Hepatocyte (in vitro differentiated cells): ENCODE measurements at regions not wholly inside any gene's neighbourhood (a gene's known extent, or its start where the extent isn't known, plus 50 kb on each side); places are given as distances from the start of the nearest gene placed in this dataset.

Experiments used
- DNase-seq: peaks from one replicate; pipeline ENCODE4 v3.0.0-alpha.2; 2016; ENCODE audit warnings: low spot score
- H2AFZ ChIP-seq: fragments of 200-600 bp; sonication (generic); 2 replicates; pipeline ENCODE4 v1.6.0; 2016; ENCODE audit warnings: antibody characterized with exemption, mild to moderate bottlenecking
- H3K27ac ChIP-seq: fragments of 200-600 bp; sonication (generic); 2 replicates; pipeline ENCODE4 v1.5.1; 2016; ENCODE audit warnings: mild to moderate bottlenecking
- H3K27me3 ChIP-seq: fragments of 200-600 bp; sonication (generic); 2 replicates; pipeline ENCODE4 v1.6.1; 2016
- H3K36me3 ChIP-seq: fragments of 200-600 bp; sonication (generic); replicated peaks from 2 replicates; pipeline ENCODE4 v1.5.1; 2016; ENCODE audit warnings: low read depth; ENCODE audit not compliant: insufficient read depth
- H3K4me1 ChIP-seq: fragments of 200-600 bp; sonication (generic); 2 replicates; pipeline ENCODE4 v1.5.1; 2016; ENCODE audit warnings: mild to moderate bottlenecking, moderate library complexity; ENCODE audit not compliant: insufficient read depth
- H3K4me2 ChIP-seq: fragments of 200-600 bp; sonication (generic); 2 replicates; pipeline ENCODE4 v1.6.0; 2016
- H3K4me3 ChIP-seq: fragments of 200-600 bp; sonication (generic); 2 replicates; pipeline ENCODE4 v1.5.1; 2016; ENCODE audit warnings: mild to moderate bottlenecking
- H3K79me2 ChIP-seq: fragments of 200-600 bp; sonication (generic); 2 replicates; pipeline ENCODE4 v1.6.0; 2017; ENCODE audit warnings: mild to moderate bottlenecking
- H3K9me2 ChIP-seq: fragments of 200-600 bp; sonication (generic); replicated peaks from 2 replicates; pipeline ENCODE4 v1.6.0; 2017; ENCODE audit warnings: mild to moderate bottlenecking; ENCODE audit not compliant: insufficient read depth
- H3K9me3 ChIP-seq: fragments of 200-600 bp; sonication (generic); 2 replicates; pipeline ENCODE4 v1.5.1; 2016; ENCODE audit warnings: low read depth, mild to moderate bottlenecking
- H4K20me1 ChIP-seq: fragments of 200-600 bp; sonication (generic); 2 replicates; pipeline ENCODE4 v1.6.0; 2016; ENCODE audit warnings: mild to moderate bottlenecking; ENCODE audit not compliant: insufficient read depth, poor library complexity, severe bottlenecking
- EZH2 ChIP-seq: fragments of 200-600 bp; sonication (generic); IDR thresholded peaks from 2 replicates; pipeline ENCODE4 v1.6.1; 2016; ENCODE audit warnings: antibody characterized with exemption, mild to moderate bottlenecking, borderline replicate concordance
- EZH2phosphoT487 ChIP-seq: fragments of 200-600 bp; sonication (generic); IDR thresholded peaks from one replicate; pipeline ENCODE4 v1.6.1; 2018; ENCODE audit warnings: antibody characterized with exemption, mild to moderate bottlenecking, low read depth, moderate library complexity; ENCODE audit not compliant: unreplicated experiment, severe bottlenecking
- WGBS: methylation state at CpG from one replicate; pipeline ENCODE4 v1.1.6; 2016; ENCODE audit warnings: low lambda C conversion rate; ENCODE audit errors: missing lambda C conversion rate; 5-methylcytosine and 5-hydroxymethylcytosine counted together
- TF ChIP-seq, protein P1 (sequence below): fragments of 200-600 bp; sonication (generic); IDR thresholded peaks from 2 replicates; pipeline ENCODE4 v1.5.1; 2016; ENCODE audit warnings: antibody characterized with exemption, mild to moderate bottlenecking; ENCODE audit not compliant: poor library complexity

DNA sequence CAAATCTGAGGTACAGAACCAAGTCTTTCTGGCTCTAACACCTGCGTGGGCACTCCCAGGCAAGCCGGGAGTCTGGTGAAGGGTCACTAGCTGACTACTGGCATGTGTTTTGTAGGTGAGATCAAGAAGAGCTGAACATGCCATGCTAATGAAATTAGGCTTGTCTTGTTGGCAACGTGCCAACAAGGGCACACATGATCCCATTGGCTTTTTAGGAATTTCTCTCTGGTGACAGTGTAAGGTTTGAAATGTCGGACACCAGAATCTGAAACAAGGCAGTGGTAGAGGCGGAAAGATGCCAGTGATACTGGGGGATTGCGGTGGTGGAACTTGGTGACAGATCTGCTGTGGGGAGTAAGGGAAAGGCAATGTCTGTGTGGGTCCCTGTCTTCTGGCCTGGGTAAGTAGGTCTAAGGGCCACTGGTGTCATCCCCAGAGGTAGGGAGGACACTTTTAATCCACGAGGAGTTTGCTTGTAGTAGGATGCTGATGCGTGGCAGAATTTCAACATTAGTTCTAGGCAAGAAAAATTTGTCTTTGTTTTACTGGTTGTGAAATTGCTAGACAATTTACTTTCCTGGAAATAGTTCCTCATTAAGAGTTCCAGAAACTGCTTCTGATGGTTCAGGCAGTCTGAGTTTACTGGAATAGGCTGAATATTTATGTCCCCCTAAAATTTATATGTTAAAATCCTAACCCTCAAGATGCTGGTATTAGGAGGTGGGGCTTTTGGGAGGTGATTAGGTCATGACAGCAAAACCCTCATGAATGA, 52.6 kb upstream of the ACMSD start:
- 90% methylated on average over 8 of the region's 8 CpGs for WGBS
- no peaks in the 10 kb centered on the region for H3K27me3 ChIP-seq
- no peak for DNase-seq
- H3K4me1 ChIP-seq, result no peaks in the 10 kb centered on the region
- H3K9me2 ChIP-seq, result no peaks in the 10 kb centered on the region
- H4K20me1 ChIP-seq, result no peaks in the 10 kb centered on the region
- H2AFZ ChIP-seq, result no peak overlapping the region
- no peak overlapping the region for H3K27ac ChIP-seq
- no peaks in the 10 kb centered on the region for H3K9me3 ChIP-seq
- no peaks in the 10 kb centered on the region for H3K36me3 ChIP-seq
- no peak overlapping the region for H3K4me2 ChIP-seq
- H3K79me2 ChIP-seq, result no peaks in the 10 kb centered on the region
- no peak overlapping the region for H3K4me3 ChIP-seq
- TF ChIP-seq, protein P1, sequence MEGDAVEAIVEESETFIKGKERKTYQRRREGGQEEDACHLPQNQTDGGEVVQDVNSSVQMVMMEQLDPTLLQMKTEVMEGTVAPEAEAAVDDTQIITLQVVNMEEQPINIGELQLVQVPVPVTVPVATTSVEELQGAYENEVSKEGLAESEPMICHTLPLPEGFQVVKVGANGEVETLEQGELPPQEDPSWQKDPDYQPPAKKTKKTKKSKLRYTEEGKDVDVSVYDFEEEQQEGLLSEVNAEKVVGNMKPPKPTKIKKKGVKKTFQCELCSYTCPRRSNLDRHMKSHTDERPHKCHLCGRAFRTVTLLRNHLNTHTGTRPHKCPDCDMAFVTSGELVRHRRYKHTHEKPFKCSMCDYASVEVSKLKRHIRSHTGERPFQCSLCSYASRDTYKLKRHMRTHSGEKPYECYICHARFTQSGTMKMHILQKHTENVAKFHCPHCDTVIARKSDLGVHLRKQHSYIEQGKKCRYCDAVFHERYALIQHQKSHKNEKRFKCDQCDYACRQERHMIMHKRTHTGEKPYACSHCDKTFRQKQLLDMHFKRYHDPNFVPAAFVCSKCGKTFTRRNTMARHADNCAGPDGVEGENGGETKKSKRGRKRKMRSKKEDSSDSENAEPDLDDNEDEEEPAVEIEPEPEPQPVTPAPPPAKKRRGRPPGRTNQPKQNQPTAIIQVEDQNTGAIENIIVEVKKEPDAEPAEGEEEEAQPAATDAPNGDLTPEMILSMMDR, result no peak
- TF ChIP-seq EZH2phosphoT487 (no peak), EZH2 (no peak)

DNA sequence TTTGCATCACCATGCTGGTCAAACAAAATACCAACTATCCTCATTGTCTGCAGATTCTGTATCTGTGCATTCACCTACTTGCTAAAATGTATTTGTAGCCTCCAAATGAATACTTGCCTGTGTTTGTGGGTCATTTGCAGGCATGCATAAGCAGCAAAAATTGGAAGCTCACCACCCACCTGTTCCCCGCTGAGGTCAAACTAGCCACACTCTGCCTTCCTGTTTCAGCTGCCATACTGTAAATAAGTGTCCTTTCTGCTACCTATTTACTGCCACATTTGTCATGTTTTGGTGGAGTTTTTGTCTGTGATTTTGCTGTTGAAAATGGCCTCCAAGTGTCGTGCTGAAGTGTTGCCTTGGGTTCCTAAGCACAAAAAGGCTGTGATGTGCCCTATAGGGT, 50.0 kb upstream of the ACMSD start:
- Histone ChIP-seq H3K4me3 (no peak overlapping the region), H3K9me3 (no peaks in the 10 kb centered on the region), H3K27me3 (no peaks in the 10 kb centered on the region), H3K9me2 (no peaks in the 10 kb centered on the region), H3K36me3 (no peaks in the 10 kb centered on the region), H3K4me1 (no peaks in the 10 kb centered on the region), H3K27ac (no peak overlapping the region), H3K4me2 (no peak overlapping the region), H4K20me1 (no peaks in the 10 kb centered on the region), H2AFZ (no peak overlapping the region), H3K79me2 (no peaks in the 10 kb centered on the region)
- WGBS, result 88% methylated on average over 2 of the region's 2 CpGs
- TF ChIP-seq EZH2, result no peak
- TF ChIP-seq EZH2phosphoT487, result no peak
- TF ChIP-seq, protein P1, result no peak
- no peak for DNase-seq
